ENCODE measurements at regions not wholly inside any gene's neighbourhood (a gene's known extent, or its start where the extent isn't known, plus 50 kb on each side); places are given as distances from the start of the nearest gene placed in this dataset.

DNA sequence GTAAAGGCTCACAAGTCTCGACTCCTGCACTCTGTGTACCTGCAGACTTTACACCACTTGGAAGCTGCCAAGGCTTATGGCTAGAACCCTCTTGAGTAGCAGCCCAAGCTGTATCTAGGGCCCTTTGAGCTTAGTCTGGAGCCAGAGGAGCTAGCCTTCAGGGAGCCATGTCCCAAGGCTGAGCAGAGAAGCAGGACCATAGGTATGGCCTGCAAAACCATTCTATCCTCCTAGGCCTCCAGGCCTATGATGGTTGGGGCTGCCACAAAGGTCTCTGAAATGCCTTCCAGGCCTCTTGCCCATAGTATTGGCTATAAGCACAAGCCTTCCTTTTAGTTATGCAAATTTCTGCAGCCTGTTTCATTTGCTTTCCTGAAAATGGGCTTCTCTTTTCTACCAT is 380.7 kb upstream of the CPXCR1 start:
- TF ChIP-seq, protein P1, sequence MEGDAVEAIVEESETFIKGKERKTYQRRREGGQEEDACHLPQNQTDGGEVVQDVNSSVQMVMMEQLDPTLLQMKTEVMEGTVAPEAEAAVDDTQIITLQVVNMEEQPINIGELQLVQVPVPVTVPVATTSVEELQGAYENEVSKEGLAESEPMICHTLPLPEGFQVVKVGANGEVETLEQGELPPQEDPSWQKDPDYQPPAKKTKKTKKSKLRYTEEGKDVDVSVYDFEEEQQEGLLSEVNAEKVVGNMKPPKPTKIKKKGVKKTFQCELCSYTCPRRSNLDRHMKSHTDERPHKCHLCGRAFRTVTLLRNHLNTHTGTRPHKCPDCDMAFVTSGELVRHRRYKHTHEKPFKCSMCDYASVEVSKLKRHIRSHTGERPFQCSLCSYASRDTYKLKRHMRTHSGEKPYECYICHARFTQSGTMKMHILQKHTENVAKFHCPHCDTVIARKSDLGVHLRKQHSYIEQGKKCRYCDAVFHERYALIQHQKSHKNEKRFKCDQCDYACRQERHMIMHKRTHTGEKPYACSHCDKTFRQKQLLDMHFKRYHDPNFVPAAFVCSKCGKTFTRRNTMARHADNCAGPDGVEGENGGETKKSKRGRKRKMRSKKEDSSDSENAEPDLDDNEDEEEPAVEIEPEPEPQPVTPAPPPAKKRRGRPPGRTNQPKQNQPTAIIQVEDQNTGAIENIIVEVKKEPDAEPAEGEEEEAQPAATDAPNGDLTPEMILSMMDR (IDR thresholded peaks at IDR 0.05; ENCODE audit: low read length) = no peak
- no peak for TF ChIP-seq EZH2 (IDR thresholded peaks at IDR 0.05; ENCODE audit: borderline replicate concordance, low read length)
